ENCODE measurements at regions not wholly inside any gene's neighbourhood (a gene's known extent, or its start where the extent isn't known, plus 50 kb on each side); places are given as distances from the start of the nearest gene placed in this dataset.

DNA sequence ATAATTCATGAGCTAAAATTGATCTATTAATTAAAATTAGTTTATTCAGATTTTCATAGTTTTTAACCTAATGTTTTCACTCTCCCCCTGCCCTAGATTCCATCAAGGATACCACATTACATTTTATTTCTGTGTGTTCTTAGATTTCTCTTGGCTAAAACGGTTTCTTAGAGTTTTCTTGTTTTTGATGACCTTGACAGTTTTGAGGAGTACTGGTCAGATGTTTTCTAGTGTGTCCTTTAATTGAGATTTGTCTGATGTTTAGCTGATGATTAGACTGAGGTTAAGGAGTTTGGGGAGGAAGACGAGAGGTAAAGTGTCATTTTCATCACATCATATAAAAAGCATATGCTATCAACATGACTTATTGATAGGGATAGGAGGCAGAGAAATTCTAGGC, 475.9 kb downstream of the SQOR start:
- no peak overlapping the region for H4K8ac ChIP-seq (ENCODE audit: low read depth in 2 of 2, low read length in 2 of 2)
- no peaks in the 10 kb centered on the region for H3K36me3 ChIP-seq (ENCODE audit: control insufficient read depth, insufficient read depth, low read length)
- no peak overlapping the region for H4K5ac ChIP-seq (ENCODE audit: low read depth, low read length)
- no TSS peak for BruUV-seq (replicated peaks)
- no peaks in the 10 kb centered on the region for H3K27me3 ChIP-seq (ENCODE audit: control insufficient read depth, insufficient read depth, low read length)
- dilution Hi-C loops (cut with HindIII; ENCODE audit: low sequenced_read_pairs, unreplicated experiment) (no loop called here), intact Hi-C loops (cut with micrococcal nuclease) (no loop called here), in situ Hi-C loops (cut with MboI; ENCODE audit: low sequenced_read_pairs) (no loop called here)
- H2BK5ac ChIP-seq (ENCODE audit: low read depth, low read length, poor library complexity, severe bottlenecking) = no peak overlapping the region
- H3K4me1 ChIP-seq (ENCODE audit: control insufficient read depth, insufficient read depth, low read length) = no peaks in the 10 kb centered on the region
- H3K9me3 ChIP-seq (ENCODE audit: control insufficient read depth, insufficient read depth, low read length) = peaks cover 3% of the 10 kb centered on the region
- H2BK120ac ChIP-seq (ENCODE audit: low read depth, low read length) = no peak overlapping the region
- no peak overlapping the region for H3K27ac ChIP-seq (ENCODE audit: insufficient read depth, low read length)
- H2AK9ac ChIP-seq (replicated peaks; ENCODE audit: low read depth, low read length, poor library complexity) = no peak overlapping the region
- H4K91ac ChIP-seq (ENCODE audit: insufficient read depth, low read depth, low read length) = no peak overlapping the region
- H3K4me2 ChIP-seq (ENCODE audit: low read depth, low read length) = no peak overlapping the region
- no peak overlapping the region for H3K18ac ChIP-seq (ENCODE audit: low read depth, low read length)
- no peak overlapping the region for H2BK20ac ChIP-seq (ENCODE audit: low read depth, low read length)
- ChIA-PET POLR2A (ENCODE audit: unreplicated experiment) (no interaction called here), CTCF (no interaction called here)
- TF ChIP-seq CEBPB (IDR thresholded peaks at IDR 0.05; ENCODE audit: low read depth, low read length) (no peak), MXI1 (IDR thresholded peaks at IDR 0.05; ENCODE audit: borderline replicate concordance, low read depth, low read length) (no peak), BHLHE40 (IDR thresholded peaks at IDR 0.05; ENCODE audit: low read depth, low read length) (no peak), MAFK (IDR thresholded peaks at IDR 0.05; ENCODE audit: low read depth, low read length) (peak; percentile 72)
- TF ChIP-seq, protein P1, sequence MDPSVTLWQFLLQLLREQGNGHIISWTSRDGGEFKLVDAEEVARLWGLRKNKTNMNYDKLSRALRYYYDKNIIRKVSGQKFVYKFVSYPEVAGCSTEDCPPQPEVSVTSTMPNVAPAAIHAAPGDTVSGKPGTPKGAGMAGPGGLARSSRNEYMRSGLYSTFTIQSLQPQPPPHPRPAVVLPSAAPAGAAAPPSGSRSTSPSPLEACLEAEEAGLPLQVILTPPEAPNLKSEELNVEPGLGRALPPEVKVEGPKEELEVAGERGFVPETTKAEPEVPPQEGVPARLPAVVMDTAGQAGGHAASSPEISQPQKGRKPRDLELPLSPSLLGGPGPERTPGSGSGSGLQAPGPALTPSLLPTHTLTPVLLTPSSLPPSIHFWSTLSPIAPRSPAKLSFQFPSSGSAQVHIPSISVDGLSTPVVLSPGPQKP (IDR thresholded peaks at IDR 0.05; ENCODE audit: borderline replicate concordance, low read depth, low read length) = no peak
- H3K14ac ChIP-seq (replicated peaks; ENCODE audit: low read depth, low read length) = no peak overlapping the region
- no peak overlapping the region for H3K4me3 ChIP-seq (ENCODE audit: insufficient read depth, low read depth, low read length)
- no peak for ATAC-seq (ENCODE audit: low read depth)
- H2AK5ac ChIP-seq (ENCODE audit: low read depth, low read length) = no peak overlapping the region
- H4K20me1 ChIP-seq (ENCODE audit: insufficient read depth, low read length) = no peaks in the 10 kb centered on the region
- H3K56ac ChIP-seq (ENCODE audit: extremely low read depth, insufficient read depth, low read length) = no peak overlapping the region
- no peak overlapping the region for H3K23ac ChIP-seq (ENCODE audit: low read depth, low read length)
- no peak overlapping the region for H2AFZ ChIP-seq (replicated peaks; ENCODE audit: low read length, poor library complexity)
- no peak for DNase-seq
- no peaks in the 10 kb centered on the region for H3K79me1 ChIP-seq (ENCODE audit: low read depth in 1 of 2, low read length in 2 of 2)
- WGBS, 2 experiments (ENCODE audit: extremely low coverage in 2 of 2, insufficient read length in 1 of 2) = no CpG with 5 or more reads among the region's 2 CpGs
- H2BK15ac ChIP-seq (ENCODE audit: low read depth, low read length) = no peak overlapping the region
- H3K9me1 ChIP-seq (ENCODE audit: insufficient read depth, low read length) = no peaks in the 10 kb centered on the region
- no peak overlapping the region for H3K9ac ChIP-seq (ENCODE audit: low read depth, low read length)
- H3K4ac ChIP-seq (ENCODE audit: low read depth, low read length) = no peak overlapping the region

All from IMR-90 (cell line).